ENCODE measurements at regions not wholly inside any gene's neighbourhood (a gene's known extent, or its start where the extent isn't known, plus 50 kb on each side); places are given as distances from the start of the nearest gene placed in this dataset.

DNA sequence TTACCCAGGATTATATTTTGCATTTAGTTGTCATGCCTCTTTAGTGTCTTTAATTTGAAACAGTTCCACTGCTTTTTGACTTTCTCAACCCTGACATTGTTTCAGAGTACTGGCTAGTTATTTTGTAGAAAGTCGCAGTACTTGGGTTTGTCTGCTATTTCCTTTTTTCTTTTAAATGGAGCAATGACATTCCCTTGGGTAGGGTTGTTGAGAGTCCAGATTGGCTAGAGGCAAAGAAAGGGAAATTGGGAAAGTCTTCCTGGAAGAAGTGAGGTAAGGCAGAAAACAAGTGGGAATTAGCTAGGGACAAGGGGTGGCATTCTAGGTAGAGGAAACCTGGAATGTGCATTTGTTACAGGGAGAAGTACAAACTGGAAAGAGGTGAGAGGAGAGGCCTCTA lies 245.9 kb downstream of the EMP1 start:
- Histone ChIP-seq H3K4me1 (ENCODE audit: control insufficient read depth in 1 of 2, insufficient read depth in 2 of 2, low read length in 2 of 2) (peaks cover 0 to 6% of the 10 kb centered on the region in 2 experiments; a peak in 1 of 4 replicates), H2AFZ (ENCODE audit: low read depth, low read length, poor library complexity, severe bottlenecking) (no peak overlapping the region), H3K9ac (ENCODE audit: low read length) (no peak overlapping the region), H3K27me3 (ENCODE audit: insufficient read depth, low read length) (no peaks in the 10 kb centered on the region), H3K4me3 (replicated peaks in 1 of 2; ENCODE audit: low read depth in 1 of 2, low read length in 2 of 2) (no peak overlapping the region), H3K9me3 (ENCODE audit: control insufficient read depth in 1 of 2, insufficient read depth in 1 of 2, low read depth in 1 of 2, low read length in 2 of 2) (no peaks in the 10 kb centered on the region; a peak in 1 of 4 replicates), H3K27ac (ENCODE audit: low read depth, low read length) (no peak overlapping the region), H3K79me2 (ENCODE audit: insufficient read depth, low read length) (no peaks in the 10 kb centered on the region), H3K36me3 (ENCODE audit: control insufficient read depth in 1 of 2, insufficient read depth in 2 of 2, low read length in 2 of 2) (no peaks in the 10 kb centered on the region), H3K4me2 (ENCODE audit: low read length) (no peak overlapping the region), H3K9me2 (ENCODE audit: insufficient read depth) (no peaks in the 10 kb centered on the region), H4K20me1 (ENCODE audit: insufficient read depth) (no peaks in the 10 kb centered on the region)
- ChIA-PET POLR2A (no interaction called here), RAD21 (ENCODE audit: low non-redundant PET in 1 of 2, low total read pairs in 2 of 2, uncharacterized antibody in 2 of 2, unreplicated experiment in 2 of 2) (no interaction called here), CTCF (no interaction called here)
- TF ChIP-seq ELF1 (IDR thresholded peaks at IDR 0.05; ENCODE audit: borderline replicate concordance, low read depth): no peak
- no peak for TF ChIP-seq TCF7L2 (IDR thresholded peaks at IDR 0.05; ENCODE audit: borderline replicate concordance, extremely low read depth, insufficient read depth, insufficient read length)
- TF ChIP-seq SIN3A (IDR thresholded peaks at IDR 0.05; ENCODE audit: low read depth): no peak
- TF ChIP-seq ZNF274 (IDR thresholded peaks at IDR 0.05; ENCODE audit: low read depth, low read length): no peak
- TF ChIP-seq YY1 (IDR thresholded peaks at IDR 0.05; ENCODE audit: extremely low read depth, insufficient replicate concordance, low read depth, low read length): no peak
- no peak for TF ChIP-seq EGR1 (IDR thresholded peaks at IDR 0.05; ENCODE audit: low read depth)
- no peak for TF ChIP-seq RAD21 (IDR thresholded peaks at IDR 0.05; ENCODE audit: low read depth)
- TF ChIP-seq, protein P1, sequence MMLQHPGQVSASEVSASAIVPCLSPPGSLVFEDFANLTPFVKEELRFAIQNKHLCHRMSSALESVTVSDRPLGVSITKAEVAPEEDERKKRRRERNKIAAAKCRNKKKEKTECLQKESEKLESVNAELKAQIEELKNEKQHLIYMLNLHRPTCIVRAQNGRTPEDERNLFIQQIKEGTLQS (IDR thresholded peaks at IDR 0.05): no peak
- TF ChIP-seq POLR2A (IDR thresholded peaks at IDR 0.05; ENCODE audit: borderline replicate concordance, extremely low read depth, insufficient read depth, insufficient read length): no peak
- intact Hi-C loops (cut with micrococcal nuclease): no loop called here
- no peak for ATAC-seq
- no TSS peak for BruUV-seq (replicated peaks)
- DNase-seq (ENCODE audit: low read depth, low spot score): no peak

DNA sequence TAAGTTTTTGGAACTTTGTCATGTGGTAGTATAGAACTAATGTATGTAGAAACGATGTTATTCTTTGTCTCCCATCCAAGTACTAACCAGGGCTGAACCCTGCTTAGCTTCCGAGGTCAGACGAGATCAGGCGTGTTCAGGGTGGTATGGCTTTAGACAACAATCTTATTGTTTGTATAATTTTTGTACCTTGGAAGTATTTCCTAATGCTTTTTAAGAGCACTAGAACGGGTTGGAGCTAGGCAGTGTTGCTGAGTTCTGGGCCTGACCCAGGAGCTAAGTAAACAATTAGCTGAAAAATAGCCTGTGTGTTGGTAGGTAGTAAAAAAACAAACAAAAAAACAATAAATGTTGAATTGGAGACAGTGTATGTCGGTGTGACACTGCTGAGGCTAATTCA lies 244.3 kb downstream of the EMP1 start:
- H3K79me2 ChIP-seq (ENCODE audit: insufficient read depth, low read length): no peaks in the 10 kb centered on the region
- no peaks in the 10 kb centered on the region for H4K20me1 ChIP-seq (ENCODE audit: insufficient read depth)
- H3K36me3 ChIP-seq (ENCODE audit: control insufficient read depth in 1 of 2, insufficient read depth in 2 of 2, low read length in 2 of 2): no peaks in the 10 kb centered on the region
- BruUV-seq (replicated peaks): no TSS peak
- no peak overlapping the region for H3K9ac ChIP-seq (ENCODE audit: low read length)
- H3K4me2 ChIP-seq (ENCODE audit: low read length): no peak overlapping the region
- peaks cover 0 to 17% of the 10 kb centered on the region in 2 experiments; a peak in 1 of 4 replicates for H3K4me1 ChIP-seq (ENCODE audit: control insufficient read depth in 1 of 2, insufficient read depth in 2 of 2, low read length in 2 of 2)
- ChIA-PET CTCF (interaction anchor here (0.6 kb wide), 1 partner anchor 300 kb away, joined by 3 read pairs; no protein-coding TSS in a partner anchor), POLR2A (no interaction called here), RAD21 (ENCODE audit: low non-redundant PET in 1 of 2, low total read pairs in 2 of 2, uncharacterized antibody in 2 of 2, unreplicated experiment in 2 of 2) (no interaction called here)
- no peak overlapping the region for H3K27ac ChIP-seq (ENCODE audit: low read depth, low read length)
- no peak overlapping the region for H3K4me3 ChIP-seq (replicated peaks in 1 of 2; ENCODE audit: low read depth in 1 of 2, low read length in 2 of 2)
- no peaks in the 10 kb centered on the region for H3K27me3 ChIP-seq (ENCODE audit: insufficient read depth, low read length)
- H3K9me3 ChIP-seq (ENCODE audit: control insufficient read depth in 1 of 2, insufficient read depth in 1 of 2, low read depth in 1 of 2, low read length in 2 of 2): no peaks in the 10 kb centered on the region; a peak in 1 of 4 replicates
- DNase-seq (ENCODE audit: low read depth, low spot score) (no peak), ATAC-seq (no peak)
- intact Hi-C loops (cut with micrococcal nuclease): no loop called here
- H3K9me2 ChIP-seq (ENCODE audit: insufficient read depth): no peaks in the 10 kb centered on the region
- no peak overlapping the region for H2AFZ ChIP-seq (ENCODE audit: low read depth, low read length, poor library complexity, severe bottlenecking)
- TF ChIP-seq, protein P2, sequence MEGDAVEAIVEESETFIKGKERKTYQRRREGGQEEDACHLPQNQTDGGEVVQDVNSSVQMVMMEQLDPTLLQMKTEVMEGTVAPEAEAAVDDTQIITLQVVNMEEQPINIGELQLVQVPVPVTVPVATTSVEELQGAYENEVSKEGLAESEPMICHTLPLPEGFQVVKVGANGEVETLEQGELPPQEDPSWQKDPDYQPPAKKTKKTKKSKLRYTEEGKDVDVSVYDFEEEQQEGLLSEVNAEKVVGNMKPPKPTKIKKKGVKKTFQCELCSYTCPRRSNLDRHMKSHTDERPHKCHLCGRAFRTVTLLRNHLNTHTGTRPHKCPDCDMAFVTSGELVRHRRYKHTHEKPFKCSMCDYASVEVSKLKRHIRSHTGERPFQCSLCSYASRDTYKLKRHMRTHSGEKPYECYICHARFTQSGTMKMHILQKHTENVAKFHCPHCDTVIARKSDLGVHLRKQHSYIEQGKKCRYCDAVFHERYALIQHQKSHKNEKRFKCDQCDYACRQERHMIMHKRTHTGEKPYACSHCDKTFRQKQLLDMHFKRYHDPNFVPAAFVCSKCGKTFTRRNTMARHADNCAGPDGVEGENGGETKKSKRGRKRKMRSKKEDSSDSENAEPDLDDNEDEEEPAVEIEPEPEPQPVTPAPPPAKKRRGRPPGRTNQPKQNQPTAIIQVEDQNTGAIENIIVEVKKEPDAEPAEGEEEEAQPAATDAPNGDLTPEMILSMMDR (IDR thresholded peaks at IDR 0.05 in 2 of 3, conservative IDR thresholded peaks at IDR 0.05 in 1 of 3; ENCODE audit: borderline replicate concordance in 1 of 3, insufficient read depth in 1 of 3, low read depth in 2 of 3, low read length in 2 of 3): no peak
- TF ChIP-seq ELF1 (IDR thresholded peaks at IDR 0.05; ENCODE audit: borderline replicate concordance, low read depth) (no peak), FOSL1 (IDR thresholded peaks at IDR 0.05; ENCODE audit: low read depth) (no peak), SP1 (IDR thresholded peaks at IDR 0.05; ENCODE audit: low read depth) (no peak), POLR2AphosphoS5 (IDR thresholded peaks at IDR 0.05; ENCODE audit: low read depth, low read length) (no peak), TCF7L2 (IDR thresholded peaks at IDR 0.05; ENCODE audit: borderline replicate concordance, extremely low read depth, insufficient read depth, insufficient read length) (no peak), JUND (IDR thresholded peaks at IDR 0.05) (no peak), EZH2phosphoT487 (IDR thresholded peaks at IDR 0.05; ENCODE audit: borderline replicate concordance) (no peak), EZH2 (IDR thresholded peaks at IDR 0.05) (no peak)
- TF ChIP-seq, protein P3, sequence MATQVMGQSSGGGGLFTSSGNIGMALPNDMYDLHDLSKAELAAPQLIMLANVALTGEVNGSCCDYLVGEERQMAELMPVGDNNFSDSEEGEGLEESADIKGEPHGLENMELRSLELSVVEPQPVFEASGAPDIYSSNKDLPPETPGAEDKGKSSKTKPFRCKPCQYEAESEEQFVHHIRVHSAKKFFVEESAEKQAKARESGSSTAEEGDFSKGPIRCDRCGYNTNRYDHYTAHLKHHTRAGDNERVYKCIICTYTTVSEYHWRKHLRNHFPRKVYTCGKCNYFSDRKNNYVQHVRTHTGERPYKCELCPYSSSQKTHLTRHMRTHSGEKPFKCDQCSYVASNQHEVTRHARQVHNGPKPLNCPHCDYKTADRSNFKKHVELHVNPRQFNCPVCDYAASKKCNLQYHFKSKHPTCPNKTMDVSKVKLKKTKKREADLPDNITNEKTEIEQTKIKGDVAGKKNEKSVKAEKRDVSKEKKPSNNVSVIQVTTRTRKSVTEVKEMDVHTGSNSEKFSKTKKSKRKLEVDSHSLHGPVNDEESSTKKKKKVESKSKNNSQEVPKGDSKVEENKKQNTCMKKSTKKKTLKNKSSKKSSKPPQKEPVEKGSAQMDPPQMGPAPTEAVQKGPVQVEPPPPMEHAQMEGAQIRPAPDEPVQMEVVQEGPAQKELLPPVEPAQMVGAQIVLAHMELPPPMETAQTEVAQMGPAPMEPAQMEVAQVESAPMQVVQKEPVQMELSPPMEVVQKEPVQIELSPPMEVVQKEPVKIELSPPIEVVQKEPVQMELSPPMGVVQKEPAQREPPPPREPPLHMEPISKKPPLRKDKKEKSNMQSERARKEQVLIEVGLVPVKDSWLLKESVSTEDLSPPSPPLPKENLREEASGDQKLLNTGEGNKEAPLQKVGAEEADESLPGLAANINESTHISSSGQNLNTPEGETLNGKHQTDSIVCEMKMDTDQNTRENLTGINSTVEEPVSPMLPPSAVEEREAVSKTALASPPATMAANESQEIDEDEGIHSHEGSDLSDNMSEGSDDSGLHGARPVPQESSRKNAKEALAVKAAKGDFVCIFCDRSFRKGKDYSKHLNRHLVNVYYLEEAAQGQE (IDR thresholded peaks at IDR 0.05; ENCODE audit: low read depth): no peak

Data from HCT116 (cell line).